Heart right ventricle (tissue), 16 donors: ENCODE measurements at regions not wholly inside any gene's neighbourhood (a gene's known extent, or its start where the extent isn't known, plus 50 kb on each side); places are given as distances from the start of the nearest gene placed in this dataset.

ENCODE experiments used
- ATAC-seq, 8 donors: fragments of 200-7000 bp; cut with Tn5 transposase; one replicate each; pipeline ENCODE4 v1.9.1; 2020; ENCODE audit warnings: mild to moderate bottlenecking in 8 of 8, moderate library complexity in 8 of 8, moderate number of reproducible peaks in 1 of 8
- DNase-seq, 2 donors: peaks; one replicate each; pipeline ENCODE4 v3.0.0-alpha.2; 2020
- H3K27ac ChIP-seq, 10 donors: fragments of 200-600 bp; sonication (generic) in 2 of 10; one replicate each; pipeline versions ENCODE4 v1.5.0 to v1.8.0; 2020 to 2022; ENCODE audit warnings: mild to moderate bottlenecking in 3 of 10
- H3K27me3 ChIP-seq, 7 donors: fragments of 200-600 bp; one replicate each; pipeline ENCODE4 v1.8.0; 2021 to 2022; ENCODE audit warnings: mild to moderate bottlenecking in 2 of 7
- H3K36me3 ChIP-seq, 9 donors: fragments of 200-600 bp; sonication (generic) in 1 of 9; one replicate each; pipeline versions ENCODE4 v1.5.0 to v1.8.0; 2020 to 2022; ENCODE audit warnings: mild to moderate bottlenecking in 2 of 9
- H3K4me1 ChIP-seq, 9 donors: fragments of 200-600 bp; sonication (generic) in 1 of 9; one replicate each; pipeline versions ENCODE4 v1.5.0 to v1.8.0; 2020 to 2022; ENCODE audit warnings: mild to moderate bottlenecking in 4 of 9
- H3K4me3 ChIP-seq, 10 donors: fragments of 200-600 bp; sonication (generic) in 2 of 10; one replicate each; pipeline versions ENCODE4 v1.5.0 to v1.8.0; 2020 to 2022; ENCODE audit warnings: mild to moderate bottlenecking in 7 of 10, moderate library complexity in 2 of 10
- H3K9me3 ChIP-seq, 11 donors: fragments of 200-600 bp in 10 of 11; sonication (generic) in 2 of 11; one replicate each; pipeline versions ENCODE4 v1.5.0 to v1.8.0; 2013 to 2022; ENCODE audit warnings: mild to moderate bottlenecking in 2 of 11, control low read depth in 1 of 11, moderate library complexity in 1 of 11
- WGBS, 2 donors: extraction: QIAGEN DNeasy Blood & Tissue Kit; methylation state at CpG; one replicate each; pipeline ENCODE4 v1.1.7; 2013; ENCODE audit warnings: inconsistent platforms in 1 of 2; 5-methylcytosine and 5-hydroxymethylcytosine counted together
- intact Hi-C, 10 donors: fragments of 100-400 bp; cut with DNase I; formaldehyde crosslinking; loops; one replicate each; pipeline versions ENCODE4 v1.11.1 to v1.14.2; 2022
- TF ChIP-seq, protein P1 (sequence below), 9 donors: fragments of 200-600 bp; sonication (generic) in 2 of 9; IDR thresholded peaks; one replicate each; pipeline versions ENCODE4 v1.5.0 to v1.8.0; 2021 to 2022; ENCODE audit warnings: antibody characterized with exemption in 9 of 9, mild to moderate bottlenecking in 5 of 9, moderate library complexity in 1 of 9
- donor health status: Arrhythmogenic right ventricular cardiomyopathy.
- donor health status: ischemic (EF 13 %, LVEDD 7.1; RV severe dilation, severe dysfunction).
- donor health status: healthy with polysubstance abuse.
- donor health status: DM: no; HTN: yes; CAD: no.
- donor health status: DM: no; HTN: no; CAD: no.
- donor health status: ischemic (EF 25% LVEDD 6.9; RV normal size, moderate dysfunction).
- donor health status: ischemic (EF 25% LVEDD 5.7; RV mildly dilated, moderate dysfunction).
- donor health status: healthy.
- donor health status: DM: yes; HTN: yes; CAD: no.
- donor health status: Ischemic cardiomyopathy.
- donor health status: ischemic (EF 35%, LVEDD 5.7; RV mildly dilated, moderate dysfunction).
- donor health status: nonischemic (EF 11% LVEDD 7.7; RV severe dilation, severe dysfunction).
- donor health status: DM: yes; HTN: yes; CAD: no.
- donor health status: PGD.
- donor health status: ischemic (EF 29% LVEDD 5.4; RV normal size, mild dysfunction).
- donor health status: nonischemic (EF 23%, LVEDD 6.1; RV moderate dilation, normal function).

DNA sequence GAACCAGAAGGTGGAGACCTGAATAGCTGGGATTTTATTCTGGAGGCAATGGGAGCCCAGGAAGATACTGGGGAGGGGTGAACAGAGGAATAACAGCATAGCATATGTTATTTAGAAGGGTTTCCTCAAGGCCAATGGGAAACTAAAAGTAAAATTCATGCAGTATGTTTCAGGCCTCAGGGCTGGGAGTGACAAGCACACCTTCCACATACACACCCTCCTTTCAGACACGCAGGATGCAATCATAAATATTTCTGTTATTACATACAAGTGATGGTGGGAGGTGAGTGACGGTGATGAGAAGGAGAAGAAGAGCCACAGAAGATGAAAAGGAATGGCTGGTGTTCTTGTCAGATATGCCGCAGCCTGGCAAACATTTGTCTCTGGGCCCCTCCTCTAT, 106.1 kb upstream of the FLRT2 start:
- Histone ChIP-seq H3K27me3 (no peaks in the 10 kb centered on the region), H3K9me3 (no peaks in the 10 kb centered on the region), H3K36me3 (no peaks in the 10 kb centered on the region), H3K4me3 (no peak overlapping the region), H3K27ac (no peak overlapping the region), H3K4me1 (no peaks in the 10 kb centered on the region)
- ATAC-seq (no peak), DNase-seq (no peak)
- 84 to 92% methylated on average over 3 of the region's 3 CpGs for WGBS, 2 donors
- TF ChIP-seq, protein P1, sequence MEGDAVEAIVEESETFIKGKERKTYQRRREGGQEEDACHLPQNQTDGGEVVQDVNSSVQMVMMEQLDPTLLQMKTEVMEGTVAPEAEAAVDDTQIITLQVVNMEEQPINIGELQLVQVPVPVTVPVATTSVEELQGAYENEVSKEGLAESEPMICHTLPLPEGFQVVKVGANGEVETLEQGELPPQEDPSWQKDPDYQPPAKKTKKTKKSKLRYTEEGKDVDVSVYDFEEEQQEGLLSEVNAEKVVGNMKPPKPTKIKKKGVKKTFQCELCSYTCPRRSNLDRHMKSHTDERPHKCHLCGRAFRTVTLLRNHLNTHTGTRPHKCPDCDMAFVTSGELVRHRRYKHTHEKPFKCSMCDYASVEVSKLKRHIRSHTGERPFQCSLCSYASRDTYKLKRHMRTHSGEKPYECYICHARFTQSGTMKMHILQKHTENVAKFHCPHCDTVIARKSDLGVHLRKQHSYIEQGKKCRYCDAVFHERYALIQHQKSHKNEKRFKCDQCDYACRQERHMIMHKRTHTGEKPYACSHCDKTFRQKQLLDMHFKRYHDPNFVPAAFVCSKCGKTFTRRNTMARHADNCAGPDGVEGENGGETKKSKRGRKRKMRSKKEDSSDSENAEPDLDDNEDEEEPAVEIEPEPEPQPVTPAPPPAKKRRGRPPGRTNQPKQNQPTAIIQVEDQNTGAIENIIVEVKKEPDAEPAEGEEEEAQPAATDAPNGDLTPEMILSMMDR (IDR thresholded peaks at IDR 0.05), result no peak
- intact Hi-C loops, result no loop called here

GRCh38 chr14:85425507-85425906, 104.4 kb upstream of the FLRT2 start:
- no peaks in the 10 kb centered on the region for H3K36me3 ChIP-seq
- TF ChIP-seq, protein P1 (IDR thresholded peaks at IDR 0.05), result no peak
- no peak overlapping the region for H3K4me3 ChIP-seq
- no peak overlapping the region for H3K27ac ChIP-seq
- no peaks in the 10 kb centered on the region for H3K4me1 ChIP-seq
- intact Hi-C loops, result no loop called here
- no peaks in the 10 kb centered on the region for H3K27me3 ChIP-seq
- WGBS, 2 donors, result 88 to 91% methylated on average over 3 of the region's 3 CpGs
- ATAC-seq, result no peak
- no peaks in the 10 kb centered on the region for H3K9me3 ChIP-seq
- DNase-seq, result no peak

GRCh38 chr14:85426068-85426935, 103.6 kb upstream of the FLRT2 start:
- no peak overlapping the region for H3K27ac ChIP-seq
- H3K27me3 ChIP-seq, result no peaks in the 10 kb centered on the region
- no peaks in the 10 kb centered on the region for H3K36me3 ChIP-seq
- ATAC-seq (no peak), DNase-seq (no peak)
- intact Hi-C loops, result no loop called here
- TF ChIP-seq, protein P1 (IDR thresholded peaks at IDR 0.05), result no peak
- H3K4me1 ChIP-seq, result no peaks in the 10 kb centered on the region
- H3K9me3 ChIP-seq, result no peaks in the 10 kb centered on the region
- WGBS, 2 donors, result 67 to 70% methylated on average over 4 of the region's 4 CpGs
- H3K4me3 ChIP-seq, result no peak overlapping the region

GRCh38 chr14:85428926-85429325, 101.0 kb upstream of the FLRT2 start:
- no peaks in the 10 kb centered on the region for H3K36me3 ChIP-seq

More at GRCh38 chr14:85428926-85429325, 101.0 kb upstream of the FLRT2 start:
- H3K4me3 ChIP-seq, result no peak overlapping the region
- H3K27me3 ChIP-seq, result no peaks in the 10 kb centered on the region
- 84 to 92% methylated on average over 2 of the region's 2 CpGs for WGBS, 2 donors
- ATAC-seq, result no peak
- TF ChIP-seq, protein P1 (IDR thresholded peaks at IDR 0.05), result no peak
- H3K9me3 ChIP-seq, result no peaks in the 10 kb centered on the region
- DNase-seq, result no peak
- intact Hi-C loops, result no loop called here
- no peaks in the 10 kb centered on the region for H3K4me1 ChIP-seq
- no peak overlapping the region for H3K27ac ChIP-seq
